ENCODE measurements at regions not wholly inside any gene's neighbourhood (a gene's known extent, or its start where the extent isn't known, plus 50 kb on each side); places are given as distances from the start of the nearest gene placed in this dataset.

GRCh38 chr15:38672814-38673670, 108.4 kb upstream of the RASGRP1 start:
- DNase-seq (ENCODE audit: extremely low spot score, unreplicated experiment) = no peak
- Mint-ChIP-seq H3K4me3 (ENCODE audit: unreplicated experiment) (no peak overlapping the region), H3K27ac (ENCODE audit: unreplicated experiment) (no peak overlapping the region), H3K9me3 (ENCODE audit: unreplicated experiment) (no peaks in the 10 kb centered on the region), H3K27me3 (ENCODE audit: unreplicated experiment) (peaks cover 54% of the 10 kb centered on the region), H3K4me1 (ENCODE audit: unreplicated experiment) (no peaks in the 10 kb centered on the region), H3K36me3 (ENCODE audit: unreplicated experiment) (no peaks in the 10 kb centered on the region)
- TF ChIP-seq CTCF (IDR thresholded peaks at IDR 0.05) = no peak

- no peaks in the 10 kb centered on the region for H3K36me3 Mint-ChIP-seq (ENCODE audit: unreplicated experiment)
- no peak overlapping the region for H3K4me3 Mint-ChIP-seq (ENCODE audit: unreplicated experiment)
- H3K27me3 Mint-ChIP-seq (ENCODE audit: unreplicated experiment) = peaks cover 51% of the 10 kb centered on the region
- no peak for DNase-seq (ENCODE audit: extremely low spot score, unreplicated experiment)
- no peak overlapping the region for H3K27ac Mint-ChIP-seq (ENCODE audit: unreplicated experiment)
- no peaks in the 10 kb centered on the region for H3K9me3 Mint-ChIP-seq (ENCODE audit: unreplicated experiment)
- no peaks in the 10 kb centered on the region for H3K4me1 Mint-ChIP-seq (ENCODE audit: unreplicated experiment)
- TF ChIP-seq CTCF (IDR thresholded peaks at IDR 0.05) = no peak
Measured at GRCh38 chr15:38674448-38674847, 109.8 kb upstream of the RASGRP1 start.

- no peak for TF ChIP-seq CTCF (IDR thresholded peaks at IDR 0.05)
- Mint-ChIP-seq H3K4me3 (ENCODE audit: unreplicated experiment) (no peak overlapping the region), H3K27me3 (ENCODE audit: unreplicated experiment) (peaks cover 34% of the 10 kb centered on the region), H3K4me1 (ENCODE audit: unreplicated experiment) (no peaks in the 10 kb centered on the region), H3K27ac (ENCODE audit: unreplicated experiment) (no peak overlapping the region), H3K36me3 (ENCODE audit: unreplicated experiment) (no peaks in the 10 kb centered on the region), H3K9me3 (ENCODE audit: unreplicated experiment) (no peaks in the 10 kb centered on the region)
- DNase-seq (ENCODE audit: extremely low spot score, unreplicated experiment) = no peak
Measured at GRCh38 chr15:38678281-38678680, 113.7 kb upstream of the RASGRP1 start.

- TF ChIP-seq CTCF (IDR thresholded peaks at IDR 0.05) = no peak
- no peak for DNase-seq (ENCODE audit: extremely low spot score, unreplicated experiment)
- no peaks in the 10 kb centered on the region for H3K4me1 Mint-ChIP-seq (ENCODE audit: unreplicated experiment)
- no peaks in the 10 kb centered on the region for H3K9me3 Mint-ChIP-seq (ENCODE audit: unreplicated experiment)
- H3K27ac Mint-ChIP-seq (ENCODE audit: unreplicated experiment) = no peak overlapping the region
- H3K27me3 Mint-ChIP-seq (ENCODE audit: unreplicated experiment) = peaks cover 23% of the 10 kb centered on the region
- no peaks in the 10 kb centered on the region for H3K36me3 Mint-ChIP-seq (ENCODE audit: unreplicated experiment)
- no peak overlapping the region for H3K4me3 Mint-ChIP-seq (ENCODE audit: unreplicated experiment)
Measured at GRCh38 chr15:38680775-38681174, 116.2 kb upstream of the RASGRP1 start.

GRCh38 chr15:38682363-38682762, 117.7 kb upstream of the RASGRP1 start:
- DNase-seq (ENCODE audit: extremely low spot score, unreplicated experiment) = no peak
- Mint-ChIP-seq H3K9me3 (ENCODE audit: unreplicated experiment) (no peaks in the 10 kb centered on the region), H3K4me3 (ENCODE audit: unreplicated experiment) (no peak overlapping the region), H3K27me3 (ENCODE audit: unreplicated experiment) (peaks cover 12% of the 10 kb centered on the region), H3K27ac (ENCODE audit: unreplicated experiment) (no peak overlapping the region), H3K4me1 (ENCODE audit: unreplicated experiment) (peaks cover 4% of the 10 kb centered on the region), H3K36me3 (ENCODE audit: unreplicated experiment) (no peaks in the 10 kb centered on the region)
- no peak for TF ChIP-seq CTCF (IDR thresholded peaks at IDR 0.05)

Data from osteocyte (in vitro differentiated cells).